ENCODE measurements at regions not wholly inside any gene's neighbourhood (a gene's known extent, or its start where the extent isn't known, plus 50 kb on each side); places are given as distances from the start of the nearest gene placed in this dataset.

DNA sequence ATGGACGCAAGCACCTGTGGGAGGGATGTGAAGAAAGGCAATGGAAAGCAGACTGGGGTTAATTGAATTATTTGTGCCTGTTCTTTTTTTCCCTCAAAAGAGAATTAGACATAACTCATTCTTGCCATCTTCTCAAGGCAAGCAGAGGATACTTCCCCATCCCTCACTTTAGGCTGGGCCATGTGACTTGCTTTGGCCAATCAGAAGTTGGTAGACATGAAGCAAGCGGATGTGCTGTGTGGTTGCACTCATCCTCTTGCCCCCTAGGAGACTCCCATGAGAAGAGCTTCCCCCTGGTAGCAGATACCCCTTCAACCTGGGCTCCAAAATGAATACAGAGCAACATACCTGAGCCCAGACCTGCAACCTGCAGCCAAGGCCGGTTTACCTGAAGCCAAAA lies 124.4 kb upstream of the ZC3H12C start:
- no peak for DNase-seq (ENCODE audit: low spot score)
- no peaks in the 10 kb centered on the region for H3K27me3 Mint-ChIP-seq (ENCODE audit: low read depth)
- TF ChIP-seq, protein P1, sequence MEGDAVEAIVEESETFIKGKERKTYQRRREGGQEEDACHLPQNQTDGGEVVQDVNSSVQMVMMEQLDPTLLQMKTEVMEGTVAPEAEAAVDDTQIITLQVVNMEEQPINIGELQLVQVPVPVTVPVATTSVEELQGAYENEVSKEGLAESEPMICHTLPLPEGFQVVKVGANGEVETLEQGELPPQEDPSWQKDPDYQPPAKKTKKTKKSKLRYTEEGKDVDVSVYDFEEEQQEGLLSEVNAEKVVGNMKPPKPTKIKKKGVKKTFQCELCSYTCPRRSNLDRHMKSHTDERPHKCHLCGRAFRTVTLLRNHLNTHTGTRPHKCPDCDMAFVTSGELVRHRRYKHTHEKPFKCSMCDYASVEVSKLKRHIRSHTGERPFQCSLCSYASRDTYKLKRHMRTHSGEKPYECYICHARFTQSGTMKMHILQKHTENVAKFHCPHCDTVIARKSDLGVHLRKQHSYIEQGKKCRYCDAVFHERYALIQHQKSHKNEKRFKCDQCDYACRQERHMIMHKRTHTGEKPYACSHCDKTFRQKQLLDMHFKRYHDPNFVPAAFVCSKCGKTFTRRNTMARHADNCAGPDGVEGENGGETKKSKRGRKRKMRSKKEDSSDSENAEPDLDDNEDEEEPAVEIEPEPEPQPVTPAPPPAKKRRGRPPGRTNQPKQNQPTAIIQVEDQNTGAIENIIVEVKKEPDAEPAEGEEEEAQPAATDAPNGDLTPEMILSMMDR (IDR thresholded peaks at IDR 0.05) = no peak
- no peaks in the 10 kb centered on the region for H3K36me3 Mint-ChIP-seq (ENCODE audit: low read depth)
- no peaks in the 10 kb centered on the region for H3K9me3 Mint-ChIP-seq (ENCODE audit: low read depth)
- no peak overlapping the region for H3K4me3 Mint-ChIP-seq (ENCODE audit: unreplicated experiment)
- peaks cover 27% of the 10 kb centered on the region for H3K4me1 Mint-ChIP-seq (ENCODE audit: low read depth)
- no peak overlapping the region for H3K27ac Mint-ChIP-seq (ENCODE audit: unreplicated experiment)

DNA sequence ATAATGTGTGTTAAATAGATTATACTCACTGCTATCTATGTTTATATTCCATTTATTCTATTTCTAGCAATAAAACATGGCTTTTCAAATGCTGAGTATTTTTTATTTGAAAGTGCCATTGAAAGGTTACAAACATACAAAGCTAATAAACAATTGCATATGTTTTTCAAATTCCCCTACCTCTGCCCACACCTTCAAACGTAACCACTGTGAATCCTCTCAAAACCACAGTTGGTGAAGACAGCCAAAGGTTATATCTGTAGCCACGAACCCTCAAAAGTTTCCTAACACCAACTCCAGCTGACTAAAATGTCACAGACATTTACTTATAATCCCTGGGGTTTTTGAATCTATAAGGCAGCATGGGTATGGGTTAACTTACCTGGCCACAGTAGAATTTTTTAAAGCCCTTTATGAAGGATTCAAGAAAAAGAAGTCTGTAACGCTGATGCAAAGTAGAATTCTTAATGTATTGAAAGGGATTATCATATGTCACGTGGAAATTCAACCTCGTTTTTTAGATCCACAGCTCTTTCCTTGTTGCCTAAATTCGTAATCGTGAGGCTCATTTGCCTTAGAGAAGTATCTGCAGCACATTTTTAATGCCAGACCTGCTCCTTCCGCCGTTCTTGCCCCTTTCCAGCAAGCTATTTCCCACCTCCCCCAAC lies 122.5 kb upstream of the ZC3H12C start:
- H3K36me3 Mint-ChIP-seq (ENCODE audit: low read depth) = no peaks in the 10 kb centered on the region
- DNase-seq (ENCODE audit: low spot score) = no peak
- H3K4me3 Mint-ChIP-seq (ENCODE audit: unreplicated experiment) = no peak overlapping the region
- H3K27ac Mint-ChIP-seq (ENCODE audit: unreplicated experiment) = peak overlapping the region; percentile 64
- H3K9me3 Mint-ChIP-seq (ENCODE audit: low read depth) = no peaks in the 10 kb centered on the region
- H3K27me3 Mint-ChIP-seq (ENCODE audit: low read depth) = no peaks in the 10 kb centered on the region
- H3K4me1 Mint-ChIP-seq (ENCODE audit: low read depth) = peaks cover 27% of the 10 kb centered on the region
- TF ChIP-seq, protein P1 (IDR thresholded peaks at IDR 0.05) = no peak

DNA sequence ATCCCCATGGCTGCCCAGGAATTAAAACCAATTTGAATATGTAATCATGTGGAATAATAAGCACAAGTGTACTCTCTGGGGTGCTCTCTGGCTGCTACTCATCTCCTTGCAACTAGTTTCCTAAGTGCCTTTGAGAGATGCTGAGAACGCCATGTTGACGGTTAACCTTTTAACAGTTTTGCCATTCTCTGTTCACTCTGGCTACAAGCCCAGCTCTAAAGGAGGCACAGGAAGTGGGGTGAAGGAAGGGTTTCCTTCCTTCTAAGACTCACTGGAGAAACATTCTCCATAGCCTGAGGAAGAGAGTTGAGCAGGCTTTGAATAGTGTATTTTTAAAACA lies 122.0 kb upstream of the ZC3H12C start:
- H3K4me1 Mint-ChIP-seq (ENCODE audit: low read depth) = peaks cover 27% of the 10 kb centered on the region
- no peak overlapping the region for H3K4me3 Mint-ChIP-seq (ENCODE audit: unreplicated experiment)
- TF ChIP-seq, protein P1 (IDR thresholded peaks at IDR 0.05) = no peak
- H3K27me3 Mint-ChIP-seq (ENCODE audit: low read depth) = no peaks in the 10 kb centered on the region
- H3K36me3 Mint-ChIP-seq (ENCODE audit: low read depth) = no peaks in the 10 kb centered on the region
- DNase-seq (ENCODE audit: low spot score) = no peak
- H3K9me3 Mint-ChIP-seq (ENCODE audit: low read depth) = no peaks in the 10 kb centered on the region
- H3K27ac Mint-ChIP-seq (ENCODE audit: unreplicated experiment) = peak overlapping the region; percentile 64

DNA sequence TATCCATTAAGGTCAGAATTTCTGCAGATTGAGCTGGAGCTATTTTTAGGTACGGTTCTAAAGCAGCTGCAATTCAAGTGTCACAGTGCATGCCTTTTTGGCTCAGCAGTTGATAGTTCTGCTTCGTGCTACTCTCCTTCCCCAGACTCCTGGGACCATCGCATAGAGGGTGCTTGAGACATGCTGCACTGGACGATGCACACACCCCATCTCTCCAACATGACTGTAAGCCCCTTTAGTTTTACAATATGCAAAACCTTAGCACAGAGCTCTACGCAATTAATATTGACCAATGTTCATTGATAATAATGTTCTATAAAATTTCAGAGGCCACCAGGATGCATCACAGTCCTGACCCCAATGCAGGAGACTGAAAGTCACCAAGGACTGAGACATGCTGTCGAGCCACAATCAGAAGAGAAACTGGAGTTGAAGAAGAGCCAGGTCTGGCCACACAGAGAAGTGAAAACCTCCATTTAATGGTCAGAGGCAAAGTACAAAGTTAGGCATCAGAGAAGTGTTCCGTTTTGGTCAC lies 120.9 kb upstream of the ZC3H12C start:
- Mint-ChIP-seq H3K36me3 (ENCODE audit: low read depth) (no peaks in the 10 kb centered on the region), H3K27me3 (ENCODE audit: low read depth) (no peaks in the 10 kb centered on the region), H3K4me1 (ENCODE audit: low read depth) (peaks cover 27% of the 10 kb centered on the region), H3K27ac (ENCODE audit: unreplicated experiment) (no peak overlapping the region), H3K4me3 (ENCODE audit: unreplicated experiment) (no peak overlapping the region), H3K9me3 (ENCODE audit: low read depth) (no peaks in the 10 kb centered on the region)
- DNase-seq (ENCODE audit: low spot score) = no peak
- TF ChIP-seq, protein P1 (IDR thresholded peaks at IDR 0.05) = no peak

DNA sequence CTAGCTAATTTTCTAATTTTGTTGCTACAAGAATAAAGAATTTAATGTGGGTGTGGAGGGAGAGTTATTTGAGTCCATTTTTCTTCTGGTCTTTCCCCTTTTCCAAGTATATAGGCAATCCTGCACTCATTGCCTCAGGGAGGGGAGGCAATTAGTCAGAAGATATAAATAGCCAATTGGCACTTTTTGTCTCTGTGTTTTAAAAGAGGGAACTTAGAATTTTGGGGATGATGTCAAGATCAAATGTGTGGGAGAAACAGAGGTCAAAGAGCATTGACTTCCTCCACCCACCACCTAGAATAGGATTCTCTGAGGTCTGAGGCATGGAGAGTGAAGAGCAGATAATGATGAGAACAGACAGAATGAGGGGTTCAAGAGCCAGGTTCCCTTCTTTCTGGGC lies 120.3 kb upstream of the ZC3H12C start:
- H3K4me1 Mint-ChIP-seq (ENCODE audit: low read depth) = peaks cover 27% of the 10 kb centered on the region
- no peaks in the 10 kb centered on the region for H3K36me3 Mint-ChIP-seq (ENCODE audit: low read depth)
- TF ChIP-seq, protein P1 (IDR thresholded peaks at IDR 0.05) = no peak
- H3K4me3 Mint-ChIP-seq (ENCODE audit: unreplicated experiment) = no peak overlapping the region
- DNase-seq (ENCODE audit: low spot score) = no peak
- H3K9me3 Mint-ChIP-seq (ENCODE audit: low read depth) = no peaks in the 10 kb centered on the region
- no peaks in the 10 kb centered on the region for H3K27me3 Mint-ChIP-seq (ENCODE audit: low read depth)
- no peak overlapping the region for H3K27ac Mint-ChIP-seq (ENCODE audit: unreplicated experiment)

Measured in chondrocyte (in vitro differentiated cells).